ENCODE measurements at regions not wholly inside any gene's neighbourhood (a gene's known extent, or its start where the extent isn't known, plus 50 kb on each side); places are given as distances from the start of the nearest gene placed in this dataset.
A peak's percentile ranks its signal among the peaks of the same experiment; 100 is the strongest.

GRCh38 chr6:21478411-21478810, 115.1 kb upstream of the SOX4 start:
- 0 to 90% (median 71%) methylated on average over 1 to 2 of the region's 2 CpGs; no CpG with 5 or more reads in 3 of the 10 experiments for WGBS, 10 experiments
- in situ Hi-C loops (cut with MboI; ENCODE audit: low pct_unique_long_range_greater_than_20kb in 2 of 9, low sequenced_read_pairs in 9 of 9, unreplicated experiment in 9 of 9) = no loop called here
- no peak overlapping the region for H3K27ac ChIP-seq
- no peak overlapping the region for H3K4me3 ChIP-seq
- peak in 2 of 8 experiments; percentile 36 to 59 for ATAC-seq (replicated peaks in 6 of 8)
- no peaks in the 10 kb centered on the region for H3K4me1 ChIP-seq (replicated peaks in 1 of 2)

- in situ Hi-C loops (cut with MboI; ENCODE audit: low pct_unique_long_range_greater_than_20kb in 2 of 9, low sequenced_read_pairs in 9 of 9, unreplicated experiment in 9 of 9) = no loop called here
- no peak overlapping the region for H3K4me3 ChIP-seq
- peak in 2 of 8 experiments; percentile 18 to 34 for ATAC-seq (replicated peaks in 6 of 8)
- WGBS, 10 experiments = 15 to 92% (median 78%) methylated on average over 6 to 15 of the region's 15 CpGs; no CpG with 5 or more reads in 1 of the 10 experiments
- H3K4me1 ChIP-seq (replicated peaks in 1 of 2) = no peaks in the 10 kb centered on the region
- H3K27ac ChIP-seq = no peak overlapping the region
Observed at GRCh38 chr6:21478883-21479539, 114.5 kb upstream of the SOX4 start.

GRCh38 chr6:21486115-21486514, 107.4 kb upstream of the SOX4 start:
- Histone ChIP-seq H3K4me1 (replicated peaks in 1 of 2) (no peaks in the 10 kb centered on the region), H3K27ac (no peak overlapping the region), H3K4me3 (no peak overlapping the region)
- 2 to 92% (median 81%) methylated on average over 2 to 4 of the region's 4 CpGs for WGBS, 10 experiments
- in situ Hi-C loops (cut with MboI; ENCODE audit: low pct_unique_long_range_greater_than_20kb in 2 of 9, low sequenced_read_pairs in 9 of 9, unreplicated experiment in 9 of 9) = no loop called here
- no peak for ATAC-seq (replicated peaks in 6 of 8)

- Histone ChIP-seq H3K4me3 (no peak overlapping the region), H3K27ac (no peak overlapping the region), H3K4me1 (replicated peaks in 1 of 2) (no peaks in the 10 kb centered on the region)
- ATAC-seq (replicated peaks in 6 of 8) = no peak
- WGBS, 10 experiments = 51 to 100% (median 75%) methylated on average over 1 to 3 of the region's 3 CpGs; no CpG with 5 or more reads in 1 of the 10 experiments
- in situ Hi-C loops (cut with MboI; ENCODE audit: low pct_unique_long_range_greater_than_20kb in 2 of 9, low sequenced_read_pairs in 9 of 9, unreplicated experiment in 9 of 9) = no loop called here
Observed at GRCh38 chr6:21489826-21490225, 103.7 kb upstream of the SOX4 start.

GRCh38 chr6:21491955-21492354, 101.6 kb upstream of the SOX4 start:
- no peaks in the 10 kb centered on the region for H3K4me1 ChIP-seq (replicated peaks in 1 of 2)
- no peak for ATAC-seq (replicated peaks in 6 of 8)
- H3K4me3 ChIP-seq = no peak overlapping the region
- WGBS, 10 experiments = 63 to 100% (median 96%) methylated on average over 1 to 3 of the region's 3 CpGs; no CpG with 5 or more reads in 2 of the 10 experiments
- in situ Hi-C loops (cut with MboI; ENCODE audit: low pct_unique_long_range_greater_than_20kb in 2 of 9, low sequenced_read_pairs in 9 of 9, unreplicated experiment in 9 of 9) = no loop called here
- H3K27ac ChIP-seq = no peak overlapping the region

GRCh38 chr6:21494505-21494904, 99.0 kb upstream of the SOX4 start:
- Histone ChIP-seq H3K4me1 (replicated peaks in 1 of 2) (no peaks in the 10 kb centered on the region), H3K27ac (no peak overlapping the region), H3K4me3 (no peak overlapping the region)
- 73 to 100% (median 86%) methylated on average over 2 to 6 of the region's 8 CpGs; no CpG with 5 or more reads in 4 of the 10 experiments for WGBS, 10 experiments
- no peak for ATAC-seq (replicated peaks in 6 of 8)
- in situ Hi-C loops (cut with MboI; ENCODE audit: low pct_unique_long_range_greater_than_20kb in 2 of 9, low sequenced_read_pairs in 9 of 9, unreplicated experiment in 9 of 9) = no loop called here

- peak in 1 of 8 experiments; percentile 32 for ATAC-seq (replicated peaks in 6 of 8)
- no peak overlapping the region for H3K4me3 ChIP-seq
- H3K4me1 ChIP-seq (replicated peaks in 1 of 2) = no peaks in the 10 kb centered on the region
- H3K27ac ChIP-seq = no peak overlapping the region
- in situ Hi-C loops (cut with MboI; ENCODE audit: low pct_unique_long_range_greater_than_20kb in 2 of 9, low sequenced_read_pairs in 9 of 9, unreplicated experiment in 9 of 9) = no loop called here
- WGBS, 10 experiments = 14 to 81% (median 73%) methylated on average over 1 to 3 of the region's 3 CpGs; no CpG with 5 or more reads in 4 of the 10 experiments
Observed at GRCh38 chr6:21496196-21496595, 97.4 kb upstream of the SOX4 start.

- whole genome bisulfite sequencing, 10 experiments = 5 to 100% (median 69%) methylated on average over 2 of the region's 2 CpGs; no CpG with 5 or more reads in 1 of the 10 experiments
- Histone ChIP-seq H3K4me1 (replicated peaks in 1 of 2) (no peaks in the 10 kb centered on the region), H3K4me3 (no peak overlapping the region), H3K27ac (no peak overlapping the region)
- in situ Hi-C loops (cut with MboI; ENCODE audit: low pct_unique_long_range_greater_than_20kb in 2 of 9, low sequenced_read_pairs in 9 of 9, unreplicated experiment in 9 of 9) = no loop called here
- no peak for ATAC-seq (replicated peaks in 6 of 8)
Observed at GRCh38 chr6:21496706-21497105, 96.8 kb upstream of the SOX4 start.

GRCh38 chr6:21500314-21501020, 93.1 kb upstream of the SOX4 start:
- peak in 4 of 8 experiments; percentile 53 to 89 (median 82) for ATAC-seq (replicated peaks in 6 of 8)
- H3K27ac ChIP-seq = no peak overlapping the region
- no peak overlapping the region for H3K4me3 ChIP-seq
- no peaks in the 10 kb centered on the region for H3K4me1 ChIP-seq (replicated peaks in 1 of 2)
- in situ Hi-C loops (cut with MboI; ENCODE audit: low pct_unique_long_range_greater_than_20kb in 2 of 9, low sequenced_read_pairs in 9 of 9, unreplicated experiment in 9 of 9) = no loop called here
- 0 to 100% (median 83%) methylated on average over 1 to 4 of the region's 5 CpGs; no CpG with 5 or more reads in 1 of the 10 experiments for WGBS, 10 experiments

GRCh38 chr6:21501021-21501354, 92.6 kb upstream of the SOX4 start:
- ATAC-seq (replicated peaks in 6 of 8) = no peak
- Histone ChIP-seq H3K27ac (no peak overlapping the region), H3K4me1 (replicated peaks in 1 of 2) (no peaks in the 10 kb centered on the region), H3K4me3 (no peak overlapping the region)
- WGBS, 10 experiments = 40 to 100% (median 76%) methylated on average over 1 to 2 of the region's 3 CpGs; no CpG with 5 or more reads in 2 of the 10 experiments
- in situ Hi-C loops (cut with MboI; ENCODE audit: low pct_unique_long_range_greater_than_20kb in 2 of 9, low sequenced_read_pairs in 9 of 9, unreplicated experiment in 9 of 9) = no loop called here

- Histone ChIP-seq H3K4me3 (no peak overlapping the region), H3K27ac (no peak overlapping the region), H3K4me1 (replicated peaks in 1 of 2) (no peaks in the 10 kb centered on the region)
- in situ Hi-C loops (cut with MboI; ENCODE audit: low pct_unique_long_range_greater_than_20kb in 2 of 9, low sequenced_read_pairs in 9 of 9, unreplicated experiment in 9 of 9) = no loop called here
- WGBS, 10 experiments = 33 to 100% (median 90%) methylated on average over 1 of the region's 1 CpG; no CpG with 5 or more reads in 2 of the 10 experiments
- no peak for ATAC-seq (replicated peaks in 6 of 8)
Observed at GRCh38 chr6:21501815-21502214, 91.7 kb upstream of the SOX4 start.

- no peak overlapping the region for H3K27ac ChIP-seq
- no peaks in the 10 kb centered on the region for H3K4me1 ChIP-seq (replicated peaks in 1 of 2)
- H3K4me3 ChIP-seq = no peak overlapping the region
- in situ Hi-C loops (cut with MboI; ENCODE audit: low pct_unique_long_range_greater_than_20kb in 2 of 9, low sequenced_read_pairs in 9 of 9, unreplicated experiment in 9 of 9) = no loop called here
- ATAC-seq (replicated peaks in 6 of 8) = no peak
- 57 to 100% (median 82%) methylated on average over 1 of the region's 1 CpG; no CpG with 5 or more reads in 2 of the 10 experiments for WGBS, 10 experiments
Observed at GRCh38 chr6:21502682-21503081, 90.9 kb upstream of the SOX4 start.

GRCh38 chr6:21504790-21505189, 88.8 kb upstream of the SOX4 start:
- Histone ChIP-seq H3K4me3 (no peak overlapping the region), H3K4me1 (replicated peaks in 1 of 2) (no peaks in the 10 kb centered on the region), H3K27ac (no peak overlapping the region)
- in situ Hi-C loops (cut with MboI; ENCODE audit: low pct_unique_long_range_greater_than_20kb in 2 of 9, low sequenced_read_pairs in 9 of 9, unreplicated experiment in 9 of 9) = no loop called here
- 30 to 100% (median 84%) methylated on average over 2 to 5 of the region's 6 CpGs; no CpG with 5 or more reads in 2 of the 10 experiments for WGBS, 10 experiments
- ATAC-seq (replicated peaks in 6 of 8) = peak in 1 of 8 experiments; percentile 27
